Mesenchymal stem cell (in vitro differentiated cells and primary cell): ENCODE measurements at regions not wholly inside any gene's neighbourhood (a gene's known extent, or its start where the extent isn't known, plus 50 kb on each side); places are given as distances from the start of the nearest gene placed in this dataset.
"Not testable (repeated sequence)": the region's sequence is repeated elsewhere in the genome, so short reads cannot be mapped to it uniquely, and the experiment has no call there.

Experiments used
- DNase-seq: peaks from one replicate; pipeline ENCODE4 v3.0.0-alpha.2; 2013
- H2AFZ ChIP-seq: one replicate; pipeline ENCODE4 v1.6.1; 2013; ENCODE audit warnings: low read depth, mild to moderate bottlenecking, control low read depth, inconsistent platforms, low read length, moderate library complexity
- H2AK5ac ChIP-seq: 2 replicates; pipeline ENCODE4 v1.6.1; 2013; ENCODE audit warnings: low read length, moderate library complexity, mild to moderate bottlenecking, inconsistent platforms; ENCODE audit not compliant: severe bottlenecking
- H2BK120ac ChIP-seq: one replicate; pipeline ENCODE4 v1.6.1; 2013; ENCODE audit warnings: low read depth, mild to moderate bottlenecking, inconsistent platforms, low read length, moderate library complexity
- H2BK12ac ChIP-seq, 2 experiments: one replicate each; pipeline ENCODE4 v1.6.1; 2013; ENCODE audit warnings: inconsistent platforms in 2 of 2, low read length in 2 of 2, mild to moderate bottlenecking in 2 of 2, moderate library complexity in 2 of 2, control low read depth in 1 of 2
- H2BK15ac ChIP-seq: one replicate; pipeline ENCODE4 v1.6.1; 2013; ENCODE audit warnings: mild to moderate bottlenecking, low read depth, inconsistent platforms; ENCODE audit not compliant: poor library complexity, severe bottlenecking
- H2BK5ac ChIP-seq: 2 replicates; pipeline ENCODE4 v1.6.1; 2013; ENCODE audit warnings: low read depth, mild to moderate bottlenecking, low read length, control low read depth, inconsistent platforms; ENCODE audit not compliant: poor library complexity, severe bottlenecking
- H3K14ac ChIP-seq, 2 experiments: one replicate each; pipeline ENCODE4 v1.6.1; 2013; ENCODE audit warnings: inconsistent platforms in 2 of 2, low read length in 2 of 2, control low read depth in 1 of 2, mild to moderate bottlenecking in 1 of 2, moderate library complexity in 1 of 2
- H3K18ac ChIP-seq, 2 experiments: one replicate each; pipeline ENCODE4 v1.6.1; 2013; ENCODE audit warnings: inconsistent platforms in 2 of 2, low read length in 2 of 2, control low read depth in 1 of 2, low read depth in 1 of 2, mild to moderate bottlenecking in 1 of 2
- H3K23ac ChIP-seq, 2 experiments: one replicate each; pipeline ENCODE4 v1.6.1; 2013; ENCODE audit warnings: inconsistent platforms in 2 of 2, low read length in 2 of 2, mild to moderate bottlenecking in 2 of 2, moderate library complexity in 2 of 2, control low read depth in 1 of 2
- H3K27ac ChIP-seq: 2 replicates; pipeline ENCODE4 v1.5.1; 2013; ENCODE audit warnings: mild to moderate bottlenecking, moderate library complexity, low read length, control low read depth, inconsistent platforms; ENCODE audit not compliant: poor library complexity, severe bottlenecking
- H3K27me3 ChIP-seq, 2 experiments: 2 replicates each; pipeline versions ENCODE4 v1.6.1 to v1.7.0; 2013; ENCODE audit warnings: low read length in 2 of 2, mild to moderate bottlenecking in 2 of 2, moderate library complexity in 2 of 2, control low read depth in 1 of 2, inconsistent platforms in 1 of 2; ENCODE audit not compliant: control insufficient read depth in 1 of 2, insufficient read depth in 1 of 2
- H3K36me3 ChIP-seq, 2 experiments: 2 replicates each; pipeline versions ENCODE4 v1.6.1 to v1.7.0; 2013; ENCODE audit warnings: low read length in 2 of 2, control low read depth in 1 of 2, inconsistent platforms in 1 of 2, low read depth in 1 of 2, mild to moderate bottlenecking in 1 of 2; ENCODE audit not compliant: insufficient read depth in 2 of 2, control insufficient read depth in 1 of 2
- H3K4ac ChIP-seq, 2 experiments: one replicate each; pipeline ENCODE4 v1.6.1; 2013; ENCODE audit warnings: inconsistent platforms in 2 of 2, low read length in 2 of 2, mild to moderate bottlenecking in 2 of 2, moderate library complexity in 2 of 2, control low read depth in 1 of 2, low read depth in 1 of 2
- H3K4me1 ChIP-seq: 2 replicates; pipeline ENCODE4 v1.6.1; 2013; ENCODE audit warnings: low read depth, low read length, control low read depth; ENCODE audit not compliant: control insufficient read depth, insufficient read depth
- H3K4me2 ChIP-seq: 2 replicates; pipeline ENCODE4 v1.6.1; 2013; ENCODE audit warnings: low read length, mild to moderate bottlenecking, inconsistent platforms; ENCODE audit not compliant: poor library complexity, severe bottlenecking
- H3K4me3 ChIP-seq, 2 experiments: 2 replicates each; pipeline versions ENCODE4 v1.5.1 to v1.7.0; 2013; ENCODE audit warnings: low read length in 2 of 2, mild to moderate bottlenecking in 2 of 2, control low read depth in 1 of 2, low read depth in 1 of 2; ENCODE audit not compliant: insufficient read depth in 1 of 2
- H3K79me1 ChIP-seq: replicated peaks from 2 replicates; pipeline ENCODE4 v1.6.1; 2013; ENCODE audit warnings: mild to moderate bottlenecking, control low read depth, low read length, inconsistent platforms; ENCODE audit not compliant: poor library complexity, severe bottlenecking
- H3K9ac ChIP-seq: 2 replicates; pipeline ENCODE4 v1.7.0; 2013; ENCODE audit warnings: mild to moderate bottlenecking, low read length, moderate library complexity
- H3K9me3 ChIP-seq: 2 replicates; pipeline ENCODE4 v1.7.0; 2013; ENCODE audit warnings: mild to moderate bottlenecking, low read length; ENCODE audit not compliant: control insufficient read depth
- H4K8ac ChIP-seq: one replicate; pipeline ENCODE4 v1.6.1; 2013; ENCODE audit warnings: inconsistent platforms, mild to moderate bottlenecking, low read length, moderate library complexity
- H4K91ac ChIP-seq: one replicate; pipeline ENCODE4 v1.6.1; 2013; ENCODE audit warnings: mild to moderate bottlenecking, low read length, inconsistent platforms
- WGBS: methylation state at CpG from one replicate; pipeline ENCODE4 v1.1.7; 2013; ENCODE audit warnings: mixed read lengths; 5-methylcytosine and 5-hydroxymethylcytosine counted together

- Histone ChIP-seq H3K4me3 (no peak overlapping the region), H2BK15ac (no peak overlapping the region), H2AK5ac (no peak overlapping the region), H2BK12ac (no peak overlapping the region), H3K4me1 (no peaks in the 10 kb centered on the region), H3K23ac (no peak overlapping the region), H3K36me3 (no peaks in the 10 kb centered on the region), H2BK5ac (no peak overlapping the region), H3K4me2 (no peak overlapping the region), H3K27ac (no peak overlapping the region), H3K18ac (no peak overlapping the region), H4K8ac (no peak overlapping the region), H3K79me1 (no peaks in the 10 kb centered on the region), H3K27me3 (no peaks in the 10 kb centered on the region), H4K91ac (no peak overlapping the region), H3K9ac (no peak overlapping the region), H3K4ac (no peak overlapping the region), H3K14ac (no peak overlapping the region), H3K9me3 (no peaks in the 10 kb centered on the region), H2AFZ (no peak overlapping the region), H2BK120ac (no peak overlapping the region)
- no peak for DNase-seq
- WGBS = 60% methylated on average over 2 of the region's 2 CpGs
These were observed 418.3 kb upstream of the POU3F2 start for GRCh38 chr6:98416027-98416426.

GRCh38 chr6:98416497-98417158 lies 417.7 kb upstream of the POU3F2 start:
- WGBS = 81% methylated on average over 16 of the region's 30 CpGs
- not testable (repeated sequence) for H3K4me2 ChIP-seq, H3K36me3 ChIP-seq, H3K4ac ChIP-seq, H3K14ac ChIP-seq, H4K91ac ChIP-seq, H4K8ac ChIP-seq, H2BK120ac ChIP-seq, H3K27me3 ChIP-seq, H3K9ac ChIP-seq, H2BK15ac ChIP-seq, H3K27ac ChIP-seq, H3K18ac ChIP-seq, H2BK12ac ChIP-seq, H3K4me1 ChIP-seq, H3K9me3 ChIP-seq, H3K23ac ChIP-seq, H2BK5ac ChIP-seq, H3K79me1 ChIP-seq, H2AK5ac ChIP-seq, DNase-seq, H2AFZ ChIP-seq, H3K4me3 ChIP-seq

- 71% methylated on average over 1 of the region's 3 CpGs for WGBS
- H3K79me1 ChIP-seq = no peaks in the 10 kb centered on the region
These were observed 400.9 kb upstream of the POU3F2 start for GRCh38 chr6:98433325-98434056.

GRCh38 chr6:98443633-98444032 lies 390.7 kb upstream of the POU3F2 start:
- no peaks in the 10 kb centered on the region for H3K79me1 ChIP-seq
- no peak overlapping the region for H2BK120ac ChIP-seq
- H2AK5ac ChIP-seq = no peak overlapping the region
- H4K8ac ChIP-seq = no peak overlapping the region
- H3K9ac ChIP-seq = no peak overlapping the region
- no peak overlapping the region for H2BK5ac ChIP-seq
- no peak overlapping the region for H3K18ac ChIP-seq
- H3K27ac ChIP-seq = no peak overlapping the region
- H3K14ac ChIP-seq = no peak overlapping the region
- H3K4ac ChIP-seq = no peak overlapping the region
- H3K23ac ChIP-seq = no peak overlapping the region
- H3K9me3 ChIP-seq = no peaks in the 10 kb centered on the region
- no peak for DNase-seq
- no peaks in the 10 kb centered on the region for H3K27me3 ChIP-seq
- no peaks in the 10 kb centered on the region for H3K36me3 ChIP-seq
- H2AFZ ChIP-seq = no peak overlapping the region
- 29% methylated on average over 1 of the region's 1 CpG for WGBS
- no peak overlapping the region for H3K4me3 ChIP-seq
- H3K4me2 ChIP-seq = no peak overlapping the region
- no peaks in the 10 kb centered on the region for H3K4me1 ChIP-seq
- H2BK12ac ChIP-seq = no peak overlapping the region
- no peak overlapping the region for H2BK15ac ChIP-seq
- H4K91ac ChIP-seq = no peak overlapping the region

More at GRCh38 chr6:98433325-98434056, 400.9 kb upstream of the POU3F2 start:
- Histone ChIP-seq H3K27ac (no peak overlapping the region), H3K36me3 (no peaks in the 10 kb centered on the region), H3K23ac (no peak overlapping the region), H3K4me2 (no peak overlapping the region), H2AK5ac (no peak overlapping the region), H2BK5ac (no peak overlapping the region), H3K4ac (no peak overlapping the region), H3K9me3 (peaks cover 18% of the 10 kb centered on the region), H2BK12ac (no peak overlapping the region), H3K9ac (no peak overlapping the region), H4K8ac (no peak overlapping the region), H2BK120ac (no peak overlapping the region), H3K4me1 (no peaks in the 10 kb centered on the region), H2AFZ (no peak overlapping the region), H3K18ac (no peak overlapping the region), H3K27me3 (no peaks in the 10 kb centered on the region), H2BK15ac (no peak overlapping the region), H3K4me3 (no peak overlapping the region), H3K14ac (no peak overlapping the region), H4K91ac (no peak overlapping the region)
- no peak for DNase-seq
